ENCODE measurements at regions not wholly inside any gene's neighbourhood (a gene's known extent, or its start where the extent isn't known, plus 50 kb on each side); places are given as distances from the start of the nearest gene placed in this dataset.
A peak's percentile ranks its signal among the peaks of the same experiment; 100 is the strongest.

- TF ChIP-seq EP300 (IDR thresholded peaks at IDR 0.05) (no peak), CTCF (IDR thresholded peaks at IDR 0.05) (no peak), POLR2A (IDR thresholded peaks at IDR 0.05) (no peak), POLR2AphosphoS5 (IDR thresholded peaks at IDR 0.05) (no peak)
- Histone ChIP-seq H3K27me3 (no peaks in the 10 kb centered on the region), H3K4me1 (peaks cover 3% of the 10 kb centered on the region), H3K9me3 (no peaks in the 10 kb centered on the region), H3K4me3 (no peak overlapping the region), H3K27ac (no peak overlapping the region), H3K36me3 (no peaks in the 10 kb centered on the region)
- WGBS: 76% methylated on average over 1 of the region's 1 CpG
- DNase-seq (ENCODE audit: low spot score in 2 of 2): no peak
These were observed 51.2 kb upstream of the RNF144B start for GRCh38 chr6:18335948-18336347.

GRCh38 chr6:18334251-18334650 lies 52.9 kb upstream of the RNF144B start:
- 83% methylated on average over 2 of the region's 2 CpGs for WGBS
- Histone ChIP-seq H3K27me3 (no peaks in the 10 kb centered on the region), H3K4me1 (no peaks in the 10 kb centered on the region), H3K4me3 (no peak overlapping the region), H3K36me3 (no peaks in the 10 kb centered on the region), H3K9me3 (no peaks in the 10 kb centered on the region), H3K27ac (no peak overlapping the region)
- TF ChIP-seq CTCF (IDR thresholded peaks at IDR 0.05) (no peak), POLR2AphosphoS5 (IDR thresholded peaks at IDR 0.05) (no peak), EP300 (IDR thresholded peaks at IDR 0.05) (no peak), POLR2A (IDR thresholded peaks at IDR 0.05) (no peak)
- DNase-seq (ENCODE audit: low spot score in 2 of 2): no peak

- Histone ChIP-seq H3K36me3 (no peaks in the 10 kb centered on the region), H3K27ac (peak overlapping the region; percentile 73), H3K4me1 (peaks cover 28% of the 10 kb centered on the region), H3K9me3 (no peaks in the 10 kb centered on the region), H3K27me3 (no peaks in the 10 kb centered on the region), H3K4me3 (no peak overlapping the region)
- TF ChIP-seq CTCF (IDR thresholded peaks at IDR 0.05) (no peak), EP300 (IDR thresholded peaks at IDR 0.05) (no peak), POLR2A (IDR thresholded peaks at IDR 0.05) (no peak), POLR2AphosphoS5 (IDR thresholded peaks at IDR 0.05) (no peak)
- WGBS: 75% methylated on average over 6 of the region's 6 CpGs
- DNase-seq (ENCODE audit: low spot score in 2 of 2): no peak
These were observed 56.5 kb upstream of the RNF144B start for GRCh38 chr6:18330548-18331081.

DNA sequence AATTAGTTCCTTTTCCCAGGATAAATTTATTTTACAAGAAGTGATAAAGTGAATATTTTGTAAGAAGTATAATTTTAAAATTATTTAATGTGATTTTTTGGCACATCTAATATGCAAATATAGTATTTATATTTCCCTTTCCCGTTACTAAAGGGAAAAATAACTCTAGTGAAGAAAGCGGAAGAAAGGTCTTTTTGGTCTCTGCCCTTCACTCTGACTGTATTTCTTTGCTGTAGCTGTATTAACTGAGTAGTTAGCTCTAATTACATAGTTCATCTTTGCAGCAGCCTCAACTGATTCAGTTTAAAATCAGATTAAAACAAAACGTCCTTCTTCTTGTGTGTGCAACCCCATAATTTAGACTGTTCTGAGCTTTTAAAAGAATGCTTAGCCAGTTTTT lies 57.4 kb upstream of the RNF144B start:
- Histone ChIP-seq H3K27ac (peak overlapping the region; percentile 73), H3K36me3 (no peaks in the 10 kb centered on the region), H3K4me1 (peaks cover 28% of the 10 kb centered on the region), H3K4me3 (no peak overlapping the region), H3K9me3 (no peaks in the 10 kb centered on the region), H3K27me3 (no peaks in the 10 kb centered on the region)
- TF ChIP-seq EP300 (IDR thresholded peaks at IDR 0.05): no peak
- no peak for TF ChIP-seq POLR2A (IDR thresholded peaks at IDR 0.05)
- TF ChIP-seq CTCF (IDR thresholded peaks at IDR 0.05): no peak
- TF ChIP-seq POLR2AphosphoS5 (IDR thresholded peaks at IDR 0.05): no peak
- 75% methylated on average over 3 of the region's 3 CpGs for WGBS
- DNase-seq (ENCODE audit: low spot score in 2 of 2): no peak

DNA sequence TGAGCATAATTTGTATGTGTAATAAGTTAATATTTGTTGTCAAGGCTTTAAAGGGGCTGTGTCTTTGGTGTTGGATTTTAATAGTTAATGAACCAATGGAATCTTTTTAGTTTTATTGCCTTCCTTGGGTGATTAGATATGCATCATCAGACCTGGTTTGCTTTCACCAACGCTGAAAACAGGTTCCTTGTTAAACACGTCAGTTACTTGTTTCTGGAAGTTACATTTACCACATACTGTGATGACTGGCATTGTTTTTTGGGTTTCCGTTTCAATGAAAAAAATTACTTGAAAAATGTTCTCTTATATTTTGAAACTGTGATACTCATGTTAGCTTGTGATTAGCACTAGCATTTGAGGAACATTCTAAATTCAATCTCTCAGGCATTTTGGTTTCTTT lies 58.6 kb upstream of the RNF144B start:
- 25% methylated on average over 3 of the region's 3 CpGs for WGBS
- Histone ChIP-seq H3K9me3 (no peaks in the 10 kb centered on the region), H3K36me3 (no peaks in the 10 kb centered on the region), H3K27me3 (no peaks in the 10 kb centered on the region), H3K4me3 (no peak overlapping the region), H3K27ac (peak overlapping the region; percentile 73), H3K4me1 (peaks cover 30% of the 10 kb centered on the region)
- DNase-seq (ENCODE audit: low spot score in 2 of 2): no peak
- TF ChIP-seq POLR2A (IDR thresholded peaks at IDR 0.05) (no peak), EP300 (IDR thresholded peaks at IDR 0.05) (no peak), CTCF (IDR thresholded peaks at IDR 0.05) (no peak), POLR2AphosphoS5 (IDR thresholded peaks at IDR 0.05) (no peak)
